C4-2B (cell line): ENCODE measurements at regions not wholly inside any gene's neighbourhood (a gene's known extent, or its start where the extent isn't known, plus 50 kb on each side); places are given as distances from the start of the nearest gene placed in this dataset.

Experiments used
- CTCF ChIP-seq: fragments of 450-650 bp; conservative IDR thresholded peaks from 2 replicates; pipeline ENCODE4 v1.5.1; 2017; ENCODE audit warnings: mild to moderate bottlenecking
- ZFX ChIP-seq: fragments of 450-650 bp; IDR thresholded peaks from 2 replicates; pipeline ENCODE4 v1.6.1; 2017

GRCh38 chrX:39581411-39581810, 516.3 kb downstream of the BCOR start:
- no peak for TF ChIP-seq CTCF
- TF ChIP-seq ZFX, result no peak
